OCI-LY1 (cell line): ENCODE measurements at regions not wholly inside any gene's neighbourhood (a gene's known extent, or its start where the extent isn't known, plus 50 kb on each side); places are given as distances from the start of the nearest gene placed in this dataset.

Source experiments
- CTCF ChIP-seq: fragments of 200-600 bp; sonication (generic), shearing (Covaris generic); IDR thresholded peaks from 2 replicates; pipeline ENCODE4 v1.5.1; 2017; ENCODE audit warnings: mild to moderate bottlenecking, antibody characterized with exemption, low read length, moderate library complexity, mixed read lengths
- EZH2 ChIP-seq: fragments of 200-600 bp; sonication (generic), shearing (Covaris generic); IDR thresholded peaks from 2 replicates; pipeline ENCODE4 v1.8.0; 2017; ENCODE audit warnings: borderline replicate concordance, mixed run types, mild to moderate bottlenecking, antibody characterized with exemption, low read length, moderate library complexity, mixed read lengths

GRCh38 chr6:67634199-67634598, 1000.9 kb upstream of the ADGRB3 start:
- no peak for TF ChIP-seq CTCF
- no peak for TF ChIP-seq EZH2
